ENCODE measurements at regions not wholly inside any gene's neighbourhood (a gene's known extent, or its start where the extent isn't known, plus 50 kb on each side); places are given as distances from the start of the nearest gene placed in this dataset.

- no peak for TF ChIP-seq EZH2 (IDR thresholded peaks at IDR 0.05; ENCODE audit: insufficient read depth, poor library complexity, severe bottlenecking)
- TF ChIP-seq EZH2phosphoT487 (IDR thresholded peaks at IDR 0.05; ENCODE audit: insufficient read depth, low read depth): no peak
These were observed 162.9 kb upstream of the PDE4B start for GRCh38 chr1:65629788-65630187.

Measured in GM23248 (cell line).